ENCODE measurements at regions not wholly inside any gene's neighbourhood (a gene's known extent, or its start where the extent isn't known, plus 50 kb on each side); places are given as distances from the start of the nearest gene placed in this dataset.
A peak's percentile ranks its signal among the peaks of the same experiment; 100 is the strongest.

- Histone ChIP-seq H3K27ac (ENCODE audit: low read length) (no peak overlapping the region), H3K4me1 (ENCODE audit: insufficient read depth, low read length) (peaks cover 12% of the 10 kb centered on the region; the same call in 1 of the 2 replicates), H4K20me1 (ENCODE audit: low read length) (no peaks in the 10 kb centered on the region), H3K4me2 (ENCODE audit: low read length) (no peak overlapping the region), H3K36me3 (ENCODE audit: low read depth, low read length) (no peaks in the 10 kb centered on the region), H3K79me2 (ENCODE audit: low read length) (no peaks in the 10 kb centered on the region), H3F3A (ENCODE audit: low read length, unreplicated experiment) (no peaks in the 10 kb centered on the region), H3K9ac (ENCODE audit: low read length) (no peak overlapping the region), H3K4me3 (ENCODE audit: low read length) (no peak overlapping the region), H3K9me2 (replicated peaks; ENCODE audit: low read length) (no peaks in the 10 kb centered on the region), H3K9me3 (ENCODE audit: low read length) (no peaks in the 10 kb centered on the region), H3K27me3 (ENCODE audit: low read length) (no peaks in the 10 kb centered on the region), H2AFZ (ENCODE audit: low read length) (no peak overlapping the region)
- DNase-seq (no peak), ATAC-seq (no peak)
- CTCF ChIA-PET: no interaction called here
- no peak for TF ChIP-seq CTCF (conservative IDR thresholded peaks at IDR 0.05; ENCODE audit: low read depth, low read length)
- TF ChIP-seq EZH2 (IDR thresholded peaks at IDR 0.05; ENCODE audit: low read length, unreplicated experiment): no peak
- no peak for TF ChIP-seq EZH2phosphoT487 (IDR thresholded peaks at IDR 0.05; ENCODE audit: borderline replicate concordance, low read length)
- POLR2A ChIA-PET (ENCODE audit: unreplicated experiment): no interaction called here
- intact Hi-C loops (cut with micrococcal nuclease): no loop called here
- BruUV-seq (replicated peaks): no TSS peak
Observed at GRCh38 chr2:6728156-6728555, 137.6 kb downstream of the CMPK2 start.

- intact Hi-C loops (cut with micrococcal nuclease): no loop called here
- Histone ChIP-seq H3K27ac (ENCODE audit: low read length) (no peak overlapping the region), H3K9me2 (replicated peaks; ENCODE audit: low read length) (no peaks in the 10 kb centered on the region), H2AFZ (ENCODE audit: low read length) (no peak overlapping the region), H3K9me3 (ENCODE audit: low read length) (no peaks in the 10 kb centered on the region), H3K36me3 (ENCODE audit: low read depth, low read length) (no peaks in the 10 kb centered on the region), H3K4me2 (ENCODE audit: low read length) (peak overlapping the region; percentile 11; the same call in 1 of the 2 replicates), H3K4me1 (ENCODE audit: insufficient read depth, low read length) (peaks cover 12% of the 10 kb centered on the region; the same call in 1 of the 2 replicates), H3K27me3 (ENCODE audit: low read length) (0 out of 2 replicates have a peak, but pooled peaks cover 5% of the 10 kb centered on the region), H4K20me1 (ENCODE audit: low read length) (no peaks in the 10 kb centered on the region), H3F3A (ENCODE audit: low read length, unreplicated experiment) (no peaks in the 10 kb centered on the region), H3K79me2 (ENCODE audit: low read length) (no peaks in the 10 kb centered on the region), H3K4me3 (ENCODE audit: low read length) (no peak overlapping the region), H3K9ac (ENCODE audit: low read length) (no peak overlapping the region)
- no TSS peak for BruUV-seq (replicated peaks)
- no peak for TF ChIP-seq CTCF (conservative IDR thresholded peaks at IDR 0.05; ENCODE audit: low read depth, low read length)
- TF ChIP-seq EZH2 (IDR thresholded peaks at IDR 0.05; ENCODE audit: low read length, unreplicated experiment): no peak
- ATAC-seq: no peak
- POLR2A ChIA-PET (ENCODE audit: unreplicated experiment): no interaction called here
- CTCF ChIA-PET: no interaction called here
- DNase-seq: peak; percentile 58
Observed at GRCh38 chr2:6730003-6730402, 135.7 kb downstream of the CMPK2 start.

- intact Hi-C loops (cut with micrococcal nuclease): no loop called here
- BruUV-seq (replicated peaks): no TSS peak
- Histone ChIP-seq H3F3A (ENCODE audit: low read length, unreplicated experiment) (no peaks in the 10 kb centered on the region), H2AFZ (ENCODE audit: low read length) (no peak overlapping the region), H3K4me3 (ENCODE audit: low read length) (no peak overlapping the region), H3K27me3 (ENCODE audit: low read length) (0 out of 2 replicates have a peak, but pooled peaks cover 5% of the 10 kb centered on the region), H3K9me3 (ENCODE audit: low read length) (no peaks in the 10 kb centered on the region), H3K27ac (ENCODE audit: low read length) (no peak overlapping the region), H3K9ac (ENCODE audit: low read length) (no peak overlapping the region), H4K20me1 (ENCODE audit: low read length) (no peaks in the 10 kb centered on the region), H3K36me3 (ENCODE audit: low read depth, low read length) (no peaks in the 10 kb centered on the region), H3K79me2 (ENCODE audit: low read length) (no peaks in the 10 kb centered on the region), H3K4me2 (ENCODE audit: low read length) (peak overlapping the region; percentile 11), H3K4me1 (ENCODE audit: insufficient read depth, low read length) (peaks cover 12% of the 10 kb centered on the region; the same call in 1 of the 2 replicates), H3K9me2 (replicated peaks; ENCODE audit: low read length) (no peaks in the 10 kb centered on the region)
- CTCF ChIA-PET: no interaction called here
- ATAC-seq (no peak), DNase-seq (no peak)
- POLR2A ChIA-PET (ENCODE audit: unreplicated experiment): no interaction called here
- TF ChIP-seq CTCF (conservative IDR thresholded peaks at IDR 0.05; ENCODE audit: low read depth, low read length): no peak
Observed at GRCh38 chr2:6730649-6731532, 134.8 kb downstream of the CMPK2 start.
